Inferior parietal cortex (tissue), 1 donor: ENCODE measurements at regions not wholly inside any gene's neighbourhood (a gene's known extent, or its start where the extent isn't known, plus 50 kb on each side); places are given as distances from the start of the nearest gene placed in this dataset.

ENCODE experiments used
- DNase-seq: peaks from one replicate; pipeline ENCODE4 v3.0.0-alpha.2; 2016; ENCODE audit errors: extremely low spot score

DNA sequence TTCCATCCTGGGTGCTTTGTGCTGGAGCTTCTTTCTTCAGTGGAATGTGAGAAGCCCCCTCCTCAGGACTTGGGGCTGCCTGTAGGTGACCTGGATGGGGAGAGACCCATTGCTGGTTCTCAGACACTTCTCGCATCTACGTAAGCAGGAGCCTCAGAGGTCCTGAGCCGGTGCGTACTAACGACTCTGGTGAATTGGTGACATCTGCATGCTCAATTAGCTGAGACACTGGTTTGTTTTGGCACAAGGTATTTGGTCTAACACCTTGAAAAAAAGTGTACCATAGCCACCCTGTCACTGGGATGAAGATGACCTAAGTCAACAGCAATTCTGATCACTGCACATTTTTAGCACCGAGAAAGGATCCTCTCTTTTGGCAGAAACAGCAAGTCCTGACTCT lies 57.7 kb downstream of the LRRC30 start:
- no peak for DNase-seq

DNA sequence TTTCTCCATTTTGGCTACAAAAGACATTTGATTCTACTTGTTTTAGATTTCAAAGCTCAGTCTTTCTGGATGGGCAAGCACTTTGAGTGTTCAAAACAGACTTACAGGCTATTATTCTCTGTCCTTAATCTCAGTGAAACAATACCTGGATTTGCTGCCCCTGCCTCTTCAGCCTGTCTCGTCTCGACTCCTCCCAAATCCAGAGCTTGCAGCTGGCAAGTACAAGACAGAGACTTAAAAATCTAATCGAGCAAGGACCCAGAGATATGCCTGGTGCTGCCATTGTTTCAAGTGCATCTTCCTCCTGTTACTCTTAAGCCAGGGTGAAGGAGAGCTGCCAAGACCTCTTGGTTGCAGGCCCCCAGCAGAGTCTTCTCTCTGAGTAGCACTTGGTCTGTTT lies 59.2 kb downstream of the LRRC30 start:
- no peak for DNase-seq

DNA sequence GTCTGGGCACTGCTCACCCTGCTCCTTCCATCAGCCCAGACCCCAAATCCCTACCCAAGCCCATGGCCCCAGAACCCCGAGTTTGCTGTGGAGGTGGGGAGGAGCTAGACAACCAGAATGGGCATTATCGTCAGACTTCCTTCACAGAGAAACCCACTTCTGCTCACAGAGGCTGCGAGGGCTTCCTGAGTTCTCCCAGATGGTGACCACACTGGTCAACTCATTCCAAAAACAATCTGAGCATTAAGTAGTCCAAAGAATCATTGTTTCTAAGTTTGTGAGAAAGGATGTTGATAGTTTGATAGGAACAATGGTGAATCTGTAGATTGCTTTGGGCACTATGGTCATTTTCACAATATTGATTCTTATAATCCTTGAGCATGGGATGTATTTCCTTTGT lies 60.2 kb downstream of the LRRC30 start:
- DNase-seq: no peak

DNA sequence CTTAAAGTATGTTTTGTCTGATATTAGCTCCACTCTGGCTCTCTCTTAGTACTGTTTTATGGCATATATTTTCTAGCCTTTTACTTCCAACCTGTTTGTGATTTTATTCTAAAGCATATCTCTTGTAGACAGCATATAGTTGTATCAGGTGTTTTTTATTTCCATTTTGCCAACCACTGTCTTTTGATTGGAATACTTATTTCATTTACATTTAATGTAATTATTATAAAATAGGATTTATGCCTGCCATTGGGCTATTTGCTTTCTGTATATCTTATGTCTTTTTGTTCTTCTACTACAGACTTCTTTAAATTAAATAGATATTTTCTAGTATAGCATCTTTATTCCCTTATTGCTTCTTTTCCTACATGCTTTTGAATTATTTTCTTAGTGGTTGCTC lies 67.3 kb downstream of the LRRC30 start:
- DNase-seq: no peak

DNA sequence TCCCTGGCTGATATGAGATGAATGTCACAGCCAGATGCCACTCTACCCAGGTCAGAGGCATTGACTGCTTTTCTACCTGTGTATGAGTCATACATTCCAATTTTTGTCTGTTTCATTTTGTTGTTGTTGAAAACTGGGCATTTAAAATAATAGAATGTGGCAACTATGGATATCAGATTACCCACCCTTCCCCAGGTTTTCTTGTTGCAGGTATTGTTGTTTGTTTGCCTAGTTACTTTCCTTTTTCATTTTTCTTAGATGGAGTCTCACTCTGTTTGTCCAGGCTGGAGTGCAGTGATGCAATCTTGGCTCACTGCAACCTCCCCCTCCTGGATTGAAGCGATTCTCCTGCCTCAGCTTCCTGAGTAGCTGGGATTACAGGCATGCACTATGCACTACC lies 70.2 kb downstream of the LRRC30 start:
- DNase-seq: no peak

DNA sequence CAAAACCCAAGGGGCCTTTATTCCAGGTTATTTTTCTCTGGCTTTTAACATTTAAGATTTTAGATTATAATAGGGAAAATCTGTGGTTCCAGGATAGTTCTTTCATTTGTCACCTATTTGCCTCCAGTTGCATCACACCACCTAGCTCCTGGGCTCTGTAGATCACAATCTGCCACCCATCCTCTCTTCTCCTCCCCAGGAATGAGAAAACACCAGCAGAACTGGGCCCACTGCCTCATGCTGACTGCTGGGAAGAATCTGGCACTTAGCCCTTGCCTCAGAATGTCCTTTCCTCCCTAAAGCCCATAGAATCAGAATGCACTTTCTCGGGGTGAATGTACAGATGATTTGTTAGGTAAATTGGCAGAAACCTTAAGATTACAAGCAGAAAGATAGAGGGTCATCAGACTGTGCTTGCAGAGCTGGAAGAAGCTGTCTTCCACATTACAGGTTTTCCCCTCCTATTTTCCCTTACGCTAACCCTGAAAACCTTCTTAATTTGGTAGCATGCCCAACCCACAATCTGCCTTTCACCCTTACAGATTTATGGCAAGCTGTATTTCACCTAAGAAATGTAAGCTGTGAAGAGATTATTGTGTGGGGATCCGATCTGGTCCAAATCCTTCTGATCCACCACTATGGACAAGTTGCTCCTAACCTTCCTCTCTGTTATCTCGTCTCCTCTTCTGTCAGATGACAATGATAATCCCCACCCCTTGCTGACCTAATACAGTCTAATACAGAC lies 72.6 kb downstream of the LRRC30 start:
- no peak for DNase-seq

DNA sequence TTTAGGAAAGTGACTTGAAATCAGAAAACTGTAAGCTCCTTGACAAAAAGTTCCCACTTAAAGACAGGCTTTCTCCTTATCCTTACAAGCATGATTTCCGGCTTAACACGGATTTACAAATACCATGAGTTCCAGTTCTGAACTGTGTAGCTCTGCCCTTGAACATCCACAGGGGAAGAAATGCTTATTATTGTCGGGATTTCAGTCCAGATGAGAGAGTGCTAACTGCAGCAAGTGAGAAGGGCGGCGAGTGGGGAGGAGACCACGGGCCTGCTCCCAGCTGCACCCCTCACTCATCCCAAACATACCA lies 73.1 kb downstream of the LRRC30 start:
- no peak for DNase-seq

DNA sequence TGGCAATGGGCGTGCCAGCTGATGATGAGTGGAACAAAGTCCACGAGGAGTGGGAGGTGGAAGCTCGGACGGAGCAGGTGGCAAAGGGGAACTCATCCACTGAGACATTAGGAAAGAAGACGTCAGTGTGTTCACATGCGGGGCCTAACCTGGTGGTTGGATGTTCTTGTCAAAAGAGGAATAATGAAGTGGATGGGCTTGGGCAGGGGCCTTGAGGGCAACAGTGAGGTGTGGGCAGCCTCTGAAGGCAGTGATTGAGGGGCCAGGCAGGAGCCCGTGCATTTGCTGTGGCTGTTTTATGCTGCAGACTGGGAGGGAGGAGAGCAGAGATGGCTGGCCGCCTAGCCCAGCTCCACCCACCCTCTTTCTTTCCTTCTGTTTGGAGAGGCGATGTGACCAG lies 74.5 kb downstream of the LRRC30 start:
- no peak for DNase-seq

DNA sequence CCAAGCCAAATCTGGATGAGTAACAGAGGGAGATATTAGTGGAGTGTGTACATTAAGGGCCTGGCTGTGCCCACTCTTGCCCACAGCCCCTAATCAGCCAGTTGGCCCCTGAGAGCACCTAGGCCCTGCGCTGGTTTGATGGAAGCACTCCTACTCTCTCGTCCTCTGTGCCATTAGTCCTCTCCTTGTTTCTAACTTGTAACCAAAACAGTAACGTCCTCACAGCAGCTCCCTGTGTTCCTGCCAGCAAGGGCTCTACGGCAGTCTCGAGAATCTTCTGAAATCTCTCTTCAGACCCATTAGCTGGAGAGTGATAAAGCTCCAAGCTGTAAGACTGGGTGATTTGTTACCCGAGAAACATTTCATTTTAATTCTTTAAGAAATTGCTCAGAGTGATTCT lies 76.1 kb downstream of the LRRC30 start:
- DNase-seq: no peak

DNA sequence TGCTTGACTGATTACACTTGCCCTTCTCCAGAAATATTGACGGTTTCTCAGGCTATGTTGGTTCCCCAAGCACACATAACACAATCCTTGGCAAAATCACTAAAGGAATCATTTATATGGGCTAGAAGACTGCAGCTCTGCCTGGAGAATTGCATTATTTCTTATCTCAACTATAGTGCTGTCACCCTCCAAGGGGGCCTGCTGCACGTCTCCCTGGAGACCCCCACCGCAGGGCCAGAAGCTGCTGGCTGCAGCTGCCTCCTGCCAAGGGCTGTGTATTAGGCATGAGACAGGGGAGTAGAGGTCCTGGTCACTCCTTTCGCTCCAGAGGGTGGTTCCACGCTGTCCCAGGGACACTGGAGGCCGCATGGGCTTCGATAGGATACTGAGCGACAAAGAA lies 76.6 kb downstream of the LRRC30 start:
- DNase-seq: no peak

DNA sequence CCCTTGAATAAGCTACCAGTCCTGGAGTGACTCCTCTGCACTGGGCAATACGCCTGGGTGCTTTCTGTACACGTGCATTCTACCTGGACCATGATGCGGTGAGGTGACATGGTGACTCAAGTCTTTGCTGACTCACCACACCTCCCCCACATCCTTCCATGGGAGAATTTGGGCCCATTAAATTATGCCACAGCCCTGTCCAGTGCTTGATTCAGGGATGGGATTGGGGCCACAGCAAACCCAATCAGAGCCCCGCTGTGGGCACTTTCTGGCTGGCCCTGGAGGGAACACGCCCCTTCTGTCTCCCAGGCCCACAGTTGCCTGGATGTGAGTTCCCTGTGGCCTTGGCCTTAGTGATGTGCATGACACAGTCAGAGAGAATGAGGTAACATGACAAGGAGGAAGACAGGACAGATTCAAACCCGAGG lies 86.9 kb downstream of the LRRC30 start:
- no peak for DNase-seq

DNA sequence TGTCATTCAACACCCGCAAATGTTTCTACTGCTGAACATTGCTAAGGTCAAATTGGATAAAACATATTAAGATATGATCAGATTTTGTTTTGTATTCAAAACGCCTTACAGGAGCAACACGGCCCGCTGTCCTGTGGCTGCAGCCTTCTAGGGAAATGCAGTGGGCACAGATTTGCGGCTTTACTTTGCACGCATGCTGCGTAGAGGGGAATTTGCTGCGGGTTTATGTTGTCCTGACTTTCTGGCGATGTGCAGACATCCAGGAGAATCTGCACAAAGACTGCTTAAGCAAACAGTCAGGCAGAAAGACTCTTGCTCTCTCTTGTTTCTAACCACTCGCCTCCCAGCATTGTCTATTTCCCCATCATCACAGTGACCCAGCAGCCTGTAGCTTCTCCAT lies 88.3 kb downstream of the LRRC30 start:
- DNase-seq: no peak

DNA sequence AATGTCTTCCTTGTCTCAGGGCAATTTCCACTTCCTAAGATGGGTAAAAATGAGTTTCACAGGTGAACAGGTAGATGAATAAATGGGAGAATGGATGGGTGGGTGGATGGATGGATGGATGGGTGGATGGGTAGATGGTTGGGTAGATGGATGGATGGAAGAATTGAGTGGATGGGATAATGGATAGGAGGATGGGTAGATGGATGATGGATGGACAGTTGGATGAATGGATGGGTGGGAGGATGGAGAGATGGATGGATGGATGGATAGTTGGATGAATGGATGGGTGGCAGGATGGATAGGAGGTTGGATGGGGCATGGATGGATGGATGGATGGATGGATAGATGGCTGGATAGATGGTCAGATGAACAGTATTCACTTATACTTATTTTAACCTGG lies 90.9 kb downstream of the LRRC30 start:
- no peak for DNase-seq

DNA sequence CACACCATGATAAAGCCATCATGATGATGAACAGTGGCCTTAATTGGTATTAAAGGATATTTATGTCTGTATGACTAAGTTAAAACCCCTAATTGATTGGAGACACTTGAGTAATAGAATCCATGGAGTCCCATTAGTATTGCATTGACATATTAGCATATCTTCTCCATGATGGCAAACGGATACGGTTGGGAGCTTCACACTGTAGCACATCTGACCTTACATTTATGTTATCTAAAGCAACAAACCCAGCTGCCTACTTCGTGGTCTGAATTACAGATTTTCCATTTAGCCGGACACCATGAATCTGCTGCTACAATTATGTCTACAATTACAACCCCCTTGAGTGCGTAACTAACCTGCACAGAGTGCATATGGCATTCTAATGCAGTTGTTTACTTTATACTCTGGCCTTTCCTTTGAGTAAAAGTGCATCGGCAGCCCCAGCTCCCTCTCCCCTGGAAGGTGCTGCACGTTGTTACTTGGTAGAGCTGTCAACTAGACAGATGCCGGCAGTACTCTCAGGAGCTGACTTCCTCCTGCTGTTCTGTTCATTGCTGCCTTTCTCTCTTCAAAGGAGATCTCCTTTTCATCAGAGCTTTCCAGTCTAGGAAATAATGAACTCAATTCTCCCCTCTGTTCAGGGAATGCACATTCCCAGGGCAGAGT lies 92.1 kb downstream of the LRRC30 start:
- no peak for DNase-seq

DNA sequence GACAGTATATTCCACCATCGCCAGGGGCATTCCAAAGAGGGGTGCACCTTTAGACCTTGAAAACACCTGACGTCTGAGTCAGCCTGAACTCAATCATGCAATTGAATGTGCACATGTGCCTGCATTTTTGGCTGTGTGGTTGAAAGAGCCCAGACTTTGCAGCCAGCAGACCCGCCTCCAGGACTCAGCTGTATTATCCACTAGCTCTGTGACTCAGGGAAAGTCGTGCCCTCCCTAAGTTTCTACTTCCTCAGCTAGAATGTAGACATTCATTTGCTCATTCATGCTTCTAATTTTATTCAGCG lies 94.2 kb downstream of the LRRC30 start:
- no peak for DNase-seq

DNA sequence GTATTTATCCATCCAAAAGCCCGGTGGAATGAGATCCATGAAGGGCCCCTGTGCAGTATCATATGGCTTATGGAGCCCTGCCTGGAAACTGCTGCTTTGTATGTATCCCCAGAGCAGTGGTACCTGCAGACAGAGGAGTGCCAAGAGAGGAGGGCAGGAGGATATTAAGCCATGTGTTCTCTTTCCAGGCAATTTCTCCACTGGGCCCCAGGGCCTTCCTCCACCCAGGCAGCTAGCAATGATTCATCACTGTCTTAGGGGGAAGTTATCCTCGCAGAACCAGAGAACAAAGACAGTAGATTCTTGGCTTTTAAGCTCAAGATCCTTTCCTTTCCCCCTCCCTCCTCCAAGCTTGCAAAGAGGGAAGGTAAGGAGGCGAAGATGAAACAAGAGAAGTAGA lies 98.1 kb downstream of the LRRC30 start:
- DNase-seq: no peak

DNA sequence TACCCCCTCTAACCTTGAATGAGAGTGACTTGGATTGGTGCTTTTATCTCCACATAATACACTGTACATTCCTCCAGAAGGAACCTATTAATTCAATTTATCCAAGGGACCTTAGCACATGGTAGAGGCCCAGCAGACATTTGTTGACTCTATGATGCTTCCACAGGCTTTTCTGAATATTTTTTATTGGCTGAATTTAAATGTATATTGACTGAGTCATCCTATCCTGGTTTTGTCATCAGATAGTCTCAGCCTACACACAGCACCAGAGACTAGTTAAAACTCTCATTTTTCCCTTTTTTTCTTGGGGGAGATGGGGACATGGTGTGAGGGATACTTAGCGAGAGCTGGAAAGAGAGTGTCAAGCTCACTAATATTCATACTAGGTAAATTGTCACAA lies 101.6 kb downstream of the LRRC30 start:
- no peak for DNase-seq

DNA sequence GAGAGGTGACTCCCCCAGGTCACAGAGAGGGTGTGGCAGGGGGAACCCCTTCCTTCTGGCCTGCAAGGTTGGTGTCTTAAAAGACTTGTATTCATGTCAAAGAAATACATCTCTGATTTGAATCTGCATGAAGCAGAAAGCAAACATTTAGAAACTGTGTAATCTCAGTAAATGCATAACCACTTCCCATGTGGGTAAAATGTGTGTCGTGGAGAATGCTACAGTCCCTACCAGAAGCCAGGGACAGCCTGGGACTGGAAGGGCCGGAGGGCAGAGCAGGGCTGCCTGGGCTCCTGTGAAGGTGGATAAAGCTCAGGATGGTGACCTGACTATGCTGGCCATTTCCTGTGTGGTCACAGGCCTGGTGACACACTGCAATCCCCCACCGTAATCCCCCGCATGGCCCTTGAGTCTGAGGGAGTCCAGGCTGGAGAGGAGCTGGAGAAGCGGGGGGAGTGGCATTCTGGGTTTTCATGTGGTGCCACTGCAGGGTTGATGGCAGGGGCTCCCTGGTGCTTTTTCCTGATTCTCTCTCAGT lies 102.2 kb downstream of the LRRC30 start:
- DNase-seq: no peak

DNA sequence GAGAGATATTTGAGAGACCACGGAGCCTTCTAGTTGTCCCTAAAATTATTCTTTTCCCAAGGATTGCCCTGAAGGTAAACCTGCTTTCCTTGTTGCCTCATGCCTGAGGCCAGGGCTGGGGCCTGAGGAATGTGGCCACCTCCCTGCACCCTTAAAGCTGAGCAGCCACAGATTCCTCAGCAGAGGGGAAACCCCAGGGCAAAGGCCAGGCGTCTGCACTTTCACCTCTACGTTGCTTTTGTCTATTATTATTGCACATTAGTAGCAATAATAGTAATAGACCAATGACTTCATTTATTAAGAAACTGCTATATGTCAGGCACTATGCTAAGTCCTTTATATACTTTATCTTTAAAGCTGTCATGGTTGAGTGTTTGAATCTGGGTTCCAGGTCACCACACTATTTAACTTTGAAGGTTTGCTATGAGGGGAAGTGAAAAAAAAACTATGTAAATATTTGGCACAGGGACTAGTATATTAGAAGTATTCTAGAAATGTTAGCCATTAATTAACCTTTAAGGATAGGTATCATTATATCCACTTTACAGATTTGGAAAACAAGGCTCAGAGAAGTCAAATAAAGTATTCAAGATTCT lies 104.2 kb downstream of the LRRC30 start:
- DNase-seq: no peak

DNA sequence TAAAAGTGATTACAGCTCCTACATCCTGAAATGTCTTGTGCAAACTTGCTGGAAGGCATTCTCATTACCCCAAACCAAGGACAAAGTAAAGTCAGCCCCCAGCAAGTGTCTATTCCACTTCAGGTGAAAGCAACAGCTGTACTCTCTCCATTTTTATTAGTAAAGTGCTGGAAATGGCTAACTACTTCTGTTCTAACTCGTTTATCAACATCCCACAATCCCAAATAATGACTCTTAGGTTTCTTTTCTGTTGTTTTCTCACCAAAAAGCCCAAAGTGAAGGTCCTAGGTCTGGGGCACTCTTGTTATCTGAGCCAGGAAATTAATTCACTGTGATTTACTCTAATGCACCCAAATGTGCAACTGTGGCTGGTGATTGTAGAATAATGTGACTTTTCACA lies 105.7 kb downstream of the LRRC30 start:
- no peak for DNase-seq

DNA sequence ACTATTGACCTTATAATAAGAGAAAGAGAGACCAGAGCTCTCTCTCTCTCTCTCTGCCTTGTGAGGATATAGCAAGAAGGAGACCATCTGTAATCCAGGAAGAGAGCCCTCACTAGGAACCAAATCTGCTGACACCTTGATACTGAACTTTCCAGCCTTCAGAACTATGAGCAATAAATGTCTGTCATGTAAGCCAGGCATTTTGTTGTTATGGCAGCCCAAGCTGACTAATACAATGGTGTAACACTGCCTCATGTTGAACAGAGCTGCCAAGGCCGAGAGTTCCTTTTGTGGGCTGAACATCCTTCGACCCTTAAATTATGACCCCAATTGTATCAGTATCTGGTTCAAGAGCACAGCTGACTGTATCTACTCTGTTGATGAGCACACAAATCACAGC lies 108.0 kb downstream of the LRRC30 start:
- no peak for DNase-seq

DNA sequence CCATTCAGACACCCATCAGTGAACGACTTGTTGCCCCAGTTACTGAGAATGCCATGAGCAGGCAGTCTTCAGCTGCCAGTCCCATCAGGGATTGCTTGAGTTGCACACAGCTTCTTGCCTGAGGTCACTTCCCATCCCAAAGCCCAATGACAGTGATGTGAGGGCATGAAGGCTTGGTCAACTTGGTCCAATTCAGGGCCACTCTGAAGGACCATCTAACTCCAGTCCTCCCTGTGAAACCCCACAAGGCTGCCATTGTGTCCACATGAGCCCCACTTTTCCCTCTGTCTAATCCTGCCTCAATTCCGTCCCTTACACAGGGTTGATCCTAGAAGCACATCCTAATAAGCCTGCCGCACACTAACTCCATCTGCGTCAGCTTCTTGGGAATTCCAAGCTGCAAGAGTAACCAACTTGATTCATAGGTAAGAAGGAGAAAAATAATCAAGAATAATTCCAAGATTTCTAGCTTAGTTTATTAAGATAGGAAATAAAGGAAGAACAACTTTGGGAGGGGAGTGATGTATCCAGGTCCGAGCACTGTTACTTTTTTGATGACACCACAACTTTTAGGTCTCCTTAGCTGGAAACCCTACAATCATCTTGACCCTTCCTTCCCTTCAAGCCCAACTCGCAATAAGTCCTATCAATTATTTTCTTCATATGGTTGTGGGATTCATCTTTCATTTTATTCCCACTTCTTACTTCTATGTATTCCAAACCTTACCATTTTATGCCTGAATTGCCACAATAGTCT lies 110.9 kb downstream of the LRRC30 start:
- DNase-seq: no peak
